ENCODE measurements at regions not wholly inside any gene's neighbourhood (a gene's known extent, or its start where the extent isn't known, plus 50 kb on each side); places are given as distances from the start of the nearest gene placed in this dataset.

GRCh38 chr2:173762221-173762620 is 203.0 kb downstream of the SP3 start:
- TF ChIP-seq CTCF (IDR thresholded peaks at IDR 0.05) (no peak), EZH2 (IDR thresholded peaks at IDR 0.05) (no peak), EZH2phosphoT487 (IDR thresholded peaks at IDR 0.05) (no peak)

All from neural progenitor cell (in vitro differentiated cells).